ENCODE measurements at regions not wholly inside any gene's neighbourhood (a gene's known extent, or its start where the extent isn't known, plus 50 kb on each side); places are given as distances from the start of the nearest gene placed in this dataset.
A peak's percentile ranks its signal among the peaks of the same experiment; 100 is the strongest.
"Not testable (repeated sequence)": the region's sequence is repeated elsewhere in the genome, so short reads cannot be mapped to it uniquely, and the experiment has no call there.

- 87 to 89% methylated on average over 10 of the region's 10 CpGs for WGBS, 2 donors
- peaks cover 0 to 2% (median 0%) of the 10 kb centered on the region in 5 donors for H3K4me1 ChIP-seq (ENCODE audit: control insufficient read depth in 5 of 5, insufficient read depth in 5 of 5, low read length in 5 of 5)
- H3K27ac ChIP-seq (ENCODE audit: low read depth in 1 of 2, low read length in 1 of 2): no peak overlapping the region
- no peak overlapping the region for H3K9ac ChIP-seq (ENCODE audit: insufficient read depth in 1 of 2, low read length in 2 of 2)
- no peaks in the 10 kb centered on the region for H3K36me3 ChIP-seq (ENCODE audit: control insufficient read depth in 4 of 4, insufficient read depth in 4 of 4, low read length in 4 of 4)
- no peaks in the 10 kb centered on the region for H3K27me3 ChIP-seq (ENCODE audit: control insufficient read depth in 3 of 3, insufficient read depth in 3 of 3, low read length in 2 of 3)
- ATAC-seq (ENCODE audit: insufficient read depth, low FRiP score): no peak
- H3K9me3 ChIP-seq (ENCODE audit: control insufficient read depth in 4 of 4, insufficient read depth in 3 of 4, low read length in 3 of 4): peaks cover 0 to 1% (median 0%) of the 10 kb centered on the region in 4 donors
- no peak overlapping the region for H3K4me3 ChIP-seq
- no peak for TF ChIP-seq CTCF (IDR thresholded peaks at IDR 0.05; ENCODE audit: control extremely low read depth, extremely low read depth)
- DNase-seq: peak in 1 of 3 donors; percentile 5
Observed at GRCh38 chr2:167814881-167815718, 432.3 kb downstream of the STK39 start.

DNA sequence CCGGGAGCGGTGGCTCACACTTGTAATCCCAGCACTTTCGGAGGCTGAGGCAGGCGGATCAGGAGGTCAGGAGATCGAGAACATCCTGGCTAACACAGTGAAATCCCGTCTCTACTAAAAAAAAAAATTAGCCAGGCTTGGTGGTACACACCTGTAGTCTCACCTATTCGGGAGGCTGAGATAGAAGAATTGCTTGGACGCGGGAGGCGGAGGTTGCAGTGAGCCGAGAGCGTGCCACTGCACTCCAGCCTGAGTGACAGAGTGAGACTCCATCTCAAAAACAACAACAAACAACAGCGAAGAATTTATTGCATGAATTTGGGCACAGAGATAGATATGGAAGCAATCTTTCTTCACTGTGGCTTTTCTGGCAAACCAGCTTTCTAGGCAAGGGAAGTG lies 432.9 kb downstream of the STK39 start:
- H3K4me1 ChIP-seq (ENCODE audit: control insufficient read depth in 5 of 5, insufficient read depth in 5 of 5, low read length in 5 of 5); H3K9ac ChIP-seq (ENCODE audit: insufficient read depth in 1 of 2, low read length in 2 of 2); H3K27ac ChIP-seq (ENCODE audit: low read depth in 1 of 2, low read length in 1 of 2); H3K36me3 ChIP-seq (ENCODE audit: control insufficient read depth in 4 of 4, insufficient read depth in 4 of 4, low read length in 4 of 4); H3K27me3 ChIP-seq (ENCODE audit: control insufficient read depth in 3 of 3, insufficient read depth in 3 of 3, low read length in 2 of 3); H3K9me3 ChIP-seq (ENCODE audit: control insufficient read depth in 4 of 4, insufficient read depth in 3 of 4, low read length in 3 of 4); H3K4me3 ChIP-seq; DNase-seq; ATAC-seq (ENCODE audit: insufficient read depth, low FRiP score): not testable (repeated sequence)
- WGBS, 2 donors: 97% methylated on average over 13 of the region's 13 CpGs

- 88 to 89% methylated on average over 7 to 9 of the region's 9 CpGs for WGBS, 2 donors
- not testable (repeated sequence) for DNase-seq; H3K4me3 ChIP-seq; H3K36me3 ChIP-seq (ENCODE audit: control insufficient read depth in 4 of 4, insufficient read depth in 4 of 4, low read length in 4 of 4); H3K9ac ChIP-seq (ENCODE audit: insufficient read depth in 1 of 2, low read length in 2 of 2); H3K4me1 ChIP-seq (ENCODE audit: control insufficient read depth in 5 of 5, insufficient read depth in 5 of 5, low read length in 5 of 5); H3K27ac ChIP-seq (ENCODE audit: low read depth in 1 of 2, low read length in 1 of 2); H3K27me3 ChIP-seq (ENCODE audit: control insufficient read depth in 3 of 3, insufficient read depth in 3 of 3, low read length in 2 of 3); H3K9me3 ChIP-seq (ENCODE audit: control insufficient read depth in 4 of 4, insufficient read depth in 3 of 4, low read length in 3 of 4); ATAC-seq (ENCODE audit: insufficient read depth, low FRiP score)
Observed at GRCh38 chr2:167809799-167810198, 437.6 kb downstream of the STK39 start.

DNA sequence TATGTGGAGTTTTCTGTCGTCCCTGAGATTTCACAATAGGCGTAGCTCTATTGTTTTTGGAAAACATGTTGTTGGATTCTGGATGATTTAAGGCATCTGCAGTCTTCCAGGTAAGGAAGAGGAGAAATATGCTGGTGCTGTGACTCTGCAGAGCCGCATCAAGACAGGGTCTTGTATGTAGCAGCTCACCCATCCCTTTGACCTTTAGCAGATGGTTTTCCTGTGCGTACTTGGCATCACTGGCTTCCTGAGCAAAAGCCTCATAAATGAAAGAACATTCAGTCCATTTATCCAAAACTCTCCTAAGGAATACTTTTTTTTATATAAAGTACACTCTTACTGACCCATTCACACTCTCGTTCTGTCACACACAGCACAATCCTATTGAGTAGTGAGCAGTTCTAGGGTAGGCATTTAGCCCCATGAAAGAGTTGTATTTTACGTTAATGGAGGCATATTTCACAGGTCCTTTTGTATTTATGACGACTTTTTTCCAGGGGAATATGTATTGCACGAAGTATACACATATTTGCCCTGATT lies 443.9 kb downstream of the STK39 start:
- WGBS, 2 donors: 82 to 86% methylated on average over 8 of the region's 8 CpGs
- TF ChIP-seq CTCF (IDR thresholded peaks at IDR 0.05; ENCODE audit: control extremely low read depth, extremely low read depth): no peak
- H3K4me3 ChIP-seq: no peak overlapping the region
- H3K9ac ChIP-seq (ENCODE audit: insufficient read depth in 1 of 2, low read length in 2 of 2): no peak overlapping the region
- H3K9me3 ChIP-seq (ENCODE audit: control insufficient read depth in 4 of 4, insufficient read depth in 3 of 4, low read length in 3 of 4): no peaks in the 10 kb centered on the region
- DNase-seq (no peak), ATAC-seq (ENCODE audit: insufficient read depth, low FRiP score) (no peak)
- H3K27ac ChIP-seq (ENCODE audit: low read depth in 1 of 2, low read length in 1 of 2): no peak overlapping the region
- H3K36me3 ChIP-seq (ENCODE audit: control insufficient read depth in 4 of 4, insufficient read depth in 4 of 4, low read length in 4 of 4): no peaks in the 10 kb centered on the region
- H3K27me3 ChIP-seq (ENCODE audit: control insufficient read depth in 3 of 3, insufficient read depth in 3 of 3, low read length in 2 of 3): no peaks in the 10 kb centered on the region
- no peaks in the 10 kb centered on the region for H3K4me1 ChIP-seq (ENCODE audit: control insufficient read depth in 5 of 5, insufficient read depth in 5 of 5, low read length in 5 of 5)
